ENCODE measurements at regions not wholly inside any gene's neighbourhood (a gene's known extent, or its start where the extent isn't known, plus 50 kb on each side); places are given as distances from the start of the nearest gene placed in this dataset.
"Not testable (repeated sequence)": the region's sequence is repeated elsewhere in the genome, so short reads cannot be mapped to it uniquely, and the experiment has no call there.

DNA sequence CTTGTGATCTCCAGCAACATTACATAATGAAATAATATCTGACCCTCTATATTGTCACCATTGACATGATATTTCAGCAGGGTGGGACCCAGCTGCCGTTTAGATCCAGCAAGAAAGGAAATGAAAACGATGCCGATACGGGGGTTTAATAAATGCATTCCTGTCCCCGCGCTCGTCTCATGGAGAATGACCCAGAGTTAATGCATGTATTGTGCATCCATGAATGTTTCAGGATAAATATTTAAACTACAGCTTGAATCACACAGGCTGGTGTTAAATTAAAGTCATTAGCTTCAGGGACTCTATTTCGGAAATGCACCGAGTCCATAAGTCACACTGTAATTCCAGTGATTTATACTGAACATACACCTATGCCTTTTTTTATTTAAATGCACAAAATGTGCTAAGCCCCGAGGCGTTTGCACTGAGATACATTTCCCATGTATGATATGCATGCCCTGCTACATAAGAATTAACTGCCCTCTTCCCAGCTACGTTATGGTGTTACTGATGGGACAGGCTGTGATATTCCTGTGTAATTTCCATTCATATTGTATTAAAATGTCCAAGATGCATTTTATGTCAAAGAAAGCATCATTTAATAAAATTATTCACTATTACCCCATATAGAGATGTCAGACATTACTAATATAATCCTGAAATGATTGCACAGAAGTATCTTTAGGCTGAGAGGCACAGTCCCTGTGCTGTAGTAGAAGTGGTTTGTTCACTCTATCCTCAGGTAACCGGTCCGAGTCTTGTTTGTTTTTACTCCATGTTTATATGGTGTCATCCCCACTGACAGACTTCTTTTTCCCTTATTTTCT, 109.3 kb upstream of the ZNF516 start:
- no peak for TF ChIP-seq ZFX (IDR thresholded peaks at IDR 0.05; ENCODE audit: borderline replicate concordance)
- no peak overlapping the region for H3K27ac ChIP-seq

DNA sequence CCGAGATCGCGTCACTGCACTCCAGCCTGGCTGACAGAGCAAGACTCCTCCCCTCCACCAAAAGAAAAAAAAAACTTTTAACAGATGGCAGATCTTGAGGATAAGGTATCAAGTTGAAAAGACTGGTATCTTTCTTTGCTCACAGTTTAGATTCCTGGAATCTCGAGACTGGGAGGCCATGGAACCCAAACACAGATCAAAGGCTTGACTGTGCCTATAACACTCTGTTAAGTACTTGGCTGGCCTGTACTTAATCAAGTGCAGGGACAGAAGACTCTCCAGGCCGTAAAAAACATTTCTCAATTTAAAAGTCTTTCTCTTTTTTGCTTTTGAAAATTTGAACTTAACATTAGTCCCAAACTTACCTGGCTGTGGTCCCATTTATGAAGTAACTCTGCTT, 107.1 kb upstream of the ZNF516 start:
- TF ChIP-seq CTCF (IDR thresholded peaks at IDR 0.05) (no peak), ZFX (IDR thresholded peaks at IDR 0.05; ENCODE audit: borderline replicate concordance) (no peak)
- H3K27ac ChIP-seq, result no peak overlapping the region

DNA sequence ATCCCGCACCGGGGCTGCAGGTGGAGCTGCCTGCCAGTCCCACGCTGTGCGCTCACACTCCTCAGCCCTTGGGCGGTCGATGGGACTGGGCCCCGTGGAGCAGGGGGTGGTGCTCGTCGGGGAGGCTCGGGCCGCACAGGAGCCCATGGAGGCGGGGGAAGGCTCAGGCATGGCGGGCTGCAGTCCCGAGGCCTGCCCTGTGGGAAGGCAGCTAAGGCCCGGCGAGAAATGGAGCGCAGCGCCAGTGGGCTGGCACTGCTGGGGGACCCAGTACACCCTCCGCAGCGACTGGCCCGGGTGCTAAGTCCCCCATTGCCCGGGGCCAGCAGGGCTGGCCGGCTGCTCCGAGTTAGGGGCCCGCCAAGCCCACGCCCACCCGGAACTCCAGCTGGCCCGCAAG, 105.0 kb upstream of the ZNF516 start:
- not testable (repeated sequence) for H3K27ac ChIP-seq

GRCh38 chr18:76594966-76595365, 99.9 kb upstream of the ZNF516 start:
- TF ChIP-seq CTCF (IDR thresholded peaks at IDR 0.05) (no peak), ZFX (IDR thresholded peaks at IDR 0.05; ENCODE audit: borderline replicate concordance) (no peak)
- H3K27ac ChIP-seq, result no peak overlapping the region

- H3K27ac ChIP-seq, result no peak overlapping the region
- TF ChIP-seq CTCF (IDR thresholded peaks at IDR 0.05) (no peak), ZFX (IDR thresholded peaks at IDR 0.05; ENCODE audit: borderline replicate concordance) (no peak)
Observed at GRCh38 chr18:76593843-76594242, 98.8 kb upstream of the ZNF516 start.

- no peak overlapping the region for H3K27ac ChIP-seq
- TF ChIP-seq ZFX (IDR thresholded peaks at IDR 0.05; ENCODE audit: borderline replicate concordance) (no peak), CTCF (IDR thresholded peaks at IDR 0.05) (no peak)
Observed at GRCh38 chr18:76592981-76593381, 97.9 kb upstream of the ZNF516 start.

GRCh38 chr18:76592096-76592495, 97.1 kb upstream of the ZNF516 start:
- no peak overlapping the region for H3K27ac ChIP-seq
- TF ChIP-seq ZFX (IDR thresholded peaks at IDR 0.05; ENCODE audit: borderline replicate concordance), result no peak
- TF ChIP-seq CTCF (IDR thresholded peaks at IDR 0.05), result no peak

DNA sequence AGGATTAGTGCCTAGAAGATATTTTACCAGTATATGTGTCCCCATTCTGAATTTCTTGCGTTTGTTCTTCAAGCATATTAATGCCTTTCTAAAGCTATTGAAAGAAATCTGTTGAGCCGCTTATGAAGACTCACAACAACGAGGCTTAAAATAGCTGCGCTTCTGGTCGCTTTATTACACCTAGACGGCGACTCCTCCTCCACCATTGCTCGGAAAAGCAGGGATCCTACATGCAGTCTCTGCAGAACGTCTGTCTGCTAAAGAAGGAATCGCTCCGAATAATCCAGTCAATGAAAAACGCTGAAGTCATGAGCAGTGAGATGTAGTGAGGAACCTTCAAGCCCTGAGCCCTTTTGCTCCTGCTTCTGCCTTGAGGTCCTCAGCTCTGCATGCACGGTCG, 94.8 kb upstream of the ZNF516 start:
- TF ChIP-seq ZFX (IDR thresholded peaks at IDR 0.05; ENCODE audit: borderline replicate concordance) (no peak), CTCF (IDR thresholded peaks at IDR 0.05) (no peak)
- H3K27ac ChIP-seq, result no peak overlapping the region
